ENCODE measurements at regions not wholly inside any gene's neighbourhood (a gene's known extent, or its start where the extent isn't known, plus 50 kb on each side); places are given as distances from the start of the nearest gene placed in this dataset.

- peak; percentile 90 for DNase-seq (ENCODE audit: low read depth)
- peak overlapping the region; percentile 75 for H3K4me3 ChIP-seq (ENCODE audit: low read depth, low read length)
- no peak for TF ChIP-seq CTCF (IDR thresholded peaks at IDR 0.05; ENCODE audit: control insufficient read depth, extremely low read depth, insufficient read depth)
These were observed 59.0 kb upstream of the WNT7B start for GRCh38 chr22:46035742-46036557.

GRCh38 chr22:46036558-46037408, 59.8 kb upstream of the WNT7B start:
- no peak for DNase-seq (ENCODE audit: low read depth)
- H3K4me3 ChIP-seq (ENCODE audit: low read depth, low read length): peak overlapping the region; percentile 75
- TF ChIP-seq CTCF (IDR thresholded peaks at IDR 0.05; ENCODE audit: control insufficient read depth, extremely low read depth, insufficient read depth): peak; percentile 29

- DNase-seq (ENCODE audit: low read depth): no peak
- TF ChIP-seq CTCF (IDR thresholded peaks at IDR 0.05; ENCODE audit: control insufficient read depth, extremely low read depth, insufficient read depth): no peak
- H3K4me3 ChIP-seq (ENCODE audit: low read depth, low read length): no peak overlapping the region
These were observed 61.2 kb upstream of the WNT7B start for GRCh38 chr22:46038174-46038487.

- peak overlapping the region; percentile 5; the same call in 1 of the 2 replicates for H3K4me3 ChIP-seq (ENCODE audit: low read depth, low read length)
- no peak for DNase-seq (ENCODE audit: low read depth)
- no peak for TF ChIP-seq CTCF (IDR thresholded peaks at IDR 0.05; ENCODE audit: control insufficient read depth, extremely low read depth, insufficient read depth)
These were observed 61.8 kb upstream of the WNT7B start for GRCh38 chr22:46038516-46039430.

GRCh38 chr22:46039535-46039934, 62.6 kb upstream of the WNT7B start:
- DNase-seq (ENCODE audit: low read depth): no peak
- peak overlapping the region; percentile 5; the same call in 1 of the 2 replicates for H3K4me3 ChIP-seq (ENCODE audit: low read depth, low read length)
- no peak for TF ChIP-seq CTCF (IDR thresholded peaks at IDR 0.05; ENCODE audit: control insufficient read depth, extremely low read depth, insufficient read depth)
